NCI-H1694 (cell line): ENCODE measurements at regions not wholly inside any gene's neighbourhood (a gene's known extent, or its start where the extent isn't known, plus 50 kb on each side); places are given as distances from the start of the nearest gene placed in this dataset.

Experiments used
- DNase-seq: peaks from one replicate; lab custom pipeline; 2025; lab: John Stamatoyannopoulos, UW

DNA sequence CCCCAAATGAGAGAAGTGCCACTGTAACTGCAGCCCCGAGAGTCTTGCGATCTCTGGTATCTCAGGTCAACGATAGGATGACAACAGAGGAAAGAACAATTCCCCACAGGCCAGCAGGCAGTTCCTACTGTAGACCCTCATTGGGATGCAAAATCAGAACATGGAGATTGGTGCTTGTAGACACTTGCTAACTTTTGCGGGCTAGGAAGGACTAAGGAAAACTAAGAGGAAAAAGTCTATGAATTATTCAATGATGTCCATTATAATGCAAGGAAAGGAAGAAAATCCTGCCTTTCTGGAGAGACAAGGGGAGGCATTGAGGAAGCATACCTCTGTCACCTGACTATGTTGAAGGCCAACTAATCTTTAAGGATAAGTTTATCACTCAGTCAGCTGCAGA, 51.9 kb upstream of the CWC22 start:
- no peak for DNase-seq

- no peak for DNase-seq
These were observed 50.8 kb upstream of the CWC22 start for GRCh38 chr2:180057706-180058412.
